ENCODE measurements at regions not wholly inside any gene's neighbourhood (a gene's known extent, or its start where the extent isn't known, plus 50 kb on each side); places are given as distances from the start of the nearest gene placed in this dataset.

GRCh38 chr3:86782866-86783265 lies 208.1 kb downstream of the VGLL3 start:
- TF ChIP-seq CTCF (IDR thresholded peaks at IDR 0.05) (no peak), POLR2A (IDR thresholded peaks at IDR 0.05) (no peak), POLR2AphosphoS5 (IDR thresholded peaks at IDR 0.05) (no peak)

All from transverse colon (tissue), 4 donors.